DND-41 (cell line): ENCODE measurements at regions not wholly inside any gene's neighbourhood (a gene's known extent, or its start where the extent isn't known, plus 50 kb on each side); places are given as distances from the start of the nearest gene placed in this dataset.

Experiments used
- CTCF ChIP-seq: IDR thresholded peaks from 2 replicates; pipeline ENCODE4 v1.5.1; 2012; ENCODE audit warnings: borderline replicate concordance, low read length, moderate library complexity, mild to moderate bottlenecking; ENCODE audit not compliant: poor library complexity, severe bottlenecking; ENCODE audit errors: extremely low read depth
- EZH2 ChIP-seq: IDR thresholded peaks from 3 replicates; pipeline ENCODE4 v1.6.1; 2012; ENCODE audit warnings: borderline replicate concordance, low read depth, mild to moderate bottlenecking, moderate library complexity, low read length, inconsistent platforms; ENCODE audit not compliant: severe bottlenecking

- TF ChIP-seq CTCF: no peak
- no peak for TF ChIP-seq EZH2
These were observed 533.9 kb downstream of the RFPL4B start for GRCh38 chr6:112881027-112881426.
